Dermis blood vessel endothelial cell (primary cell): ENCODE measurements at regions not wholly inside any gene's neighbourhood (a gene's known extent, or its start where the extent isn't known, plus 50 kb on each side); places are given as distances from the start of the nearest gene placed in this dataset.

ENCODE experiments used
- DNase-seq: peaks from one replicate; pipeline ENCODE4 v3.0.0; 2010

- DNase-seq, result peak; percentile 60
Observed at GRCh38 chrX:11953615-11954014, 184.7 kb upstream of the FRMPD4 start.

GRCh38 chrX:11954176-11954575, 184.1 kb upstream of the FRMPD4 start:
- DNase-seq, result no peak

DNA sequence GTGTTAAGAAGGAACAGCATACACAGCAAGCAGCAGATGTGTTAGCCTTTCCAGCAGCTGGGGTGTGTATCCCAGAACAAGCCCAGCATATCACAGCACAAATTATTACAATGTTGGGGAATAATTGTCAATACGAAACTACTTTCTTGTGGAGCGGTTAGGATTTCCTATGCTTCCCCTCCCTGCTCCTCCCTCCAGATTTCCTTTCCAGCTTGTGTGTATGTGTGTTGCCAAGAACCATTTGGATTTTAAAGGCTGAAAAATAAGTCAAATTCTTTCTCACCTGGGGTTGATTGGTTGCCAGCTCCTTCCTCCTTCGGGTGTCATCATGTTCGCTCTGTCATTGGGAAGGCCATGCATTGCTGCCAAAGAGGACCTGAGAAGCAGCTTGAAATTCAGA, 178.2 kb upstream of the FRMPD4 start:
- peak; percentile 24 for DNase-seq

- peak; percentile 47 for DNase-seq
Observed at GRCh38 chrX:11965436-11965835, 172.8 kb upstream of the FRMPD4 start.

- peak; percentile 32 for DNase-seq
Observed at GRCh38 chrX:11967986-11968869, 170.0 kb upstream of the FRMPD4 start.

DNA sequence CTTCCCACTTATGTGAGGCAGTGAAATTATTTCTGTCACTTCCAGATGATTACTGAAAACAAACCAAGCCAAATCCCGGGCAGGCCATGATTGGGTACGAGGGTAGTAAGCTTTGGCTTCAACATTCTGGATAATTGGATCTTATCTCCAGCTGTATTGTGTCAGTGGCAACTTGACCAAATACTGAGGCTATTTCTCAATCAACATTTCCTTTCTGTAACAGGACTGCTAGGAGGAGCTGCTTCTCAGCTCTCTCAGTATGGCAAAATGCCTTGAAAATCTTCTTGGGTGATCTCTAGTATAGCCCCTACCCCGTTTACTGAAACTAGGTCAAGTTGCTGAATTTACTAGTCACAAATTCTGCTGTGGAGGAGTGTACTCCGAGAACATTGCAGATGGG, 169.3 kb upstream of the FRMPD4 start:
- no peak for DNase-seq

DNA sequence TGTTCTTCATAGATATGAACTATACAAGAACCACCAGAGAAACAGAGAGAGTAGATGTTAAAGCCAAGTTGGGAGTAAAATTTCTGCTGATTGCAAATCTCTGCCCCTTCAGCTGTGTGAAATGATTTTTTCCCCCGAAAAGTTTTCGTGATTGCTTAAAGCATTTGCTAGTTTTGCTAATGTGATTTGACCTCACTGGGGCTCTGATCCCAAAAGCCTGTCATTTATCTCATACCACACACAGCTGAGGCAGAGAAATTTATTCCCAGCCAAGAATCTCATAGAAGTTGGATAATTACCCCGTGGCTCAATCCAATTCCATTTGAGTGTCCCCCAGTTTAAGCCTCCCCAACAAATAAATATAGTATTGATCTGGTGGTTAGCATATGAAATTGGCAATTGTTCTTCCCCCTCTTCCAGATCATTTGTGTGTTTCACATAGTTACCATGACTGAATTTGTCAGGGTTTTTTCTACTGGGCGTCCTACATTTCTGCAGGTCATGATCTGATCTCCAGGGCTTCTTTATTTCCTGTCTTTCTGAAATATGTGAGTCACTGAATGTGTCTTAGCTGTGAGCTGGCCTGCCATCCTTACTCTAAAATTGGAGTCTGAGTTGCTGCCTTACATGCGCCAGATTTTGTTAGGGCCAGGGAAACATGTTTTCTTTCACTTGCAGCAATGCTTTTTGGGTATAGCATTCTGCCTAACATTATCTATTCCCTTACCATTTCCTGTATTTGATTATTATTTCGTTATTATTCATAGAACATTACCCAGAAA, 167.5 kb upstream of the FRMPD4 start:
- peak; percentile 18 for DNase-seq

GRCh38 chrX:11976663-11977062, 161.6 kb upstream of the FRMPD4 start:
- DNase-seq, result no peak

- no peak for DNase-seq
Observed at GRCh38 chrX:11992271-11992670, 146.0 kb upstream of the FRMPD4 start.

DNA sequence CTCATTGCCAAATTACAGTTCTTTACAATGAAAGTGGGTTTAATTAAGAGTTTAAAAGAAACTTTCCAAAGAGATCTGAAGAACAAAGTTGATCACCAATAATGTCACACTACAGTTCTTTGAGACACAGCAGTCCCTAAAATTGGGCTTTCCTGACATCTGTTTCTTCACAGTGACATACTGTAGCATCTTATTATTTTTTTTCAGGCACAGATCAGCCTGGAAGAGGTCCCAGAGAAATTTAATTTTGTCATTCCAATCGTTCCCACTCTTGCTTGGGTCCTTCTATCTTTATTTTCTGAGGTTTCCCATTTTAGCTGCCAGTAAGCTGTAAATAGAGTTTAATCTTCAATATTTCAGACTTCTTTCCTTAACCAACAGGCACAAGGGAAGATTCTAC, 143.1 kb upstream of the FRMPD4 start:
- DNase-seq, result no peak

- no peak for DNase-seq
Observed at GRCh38 chrX:11996810-11997209, 141.5 kb upstream of the FRMPD4 start.

GRCh38 chrX:11998944-11999343, 139.3 kb upstream of the FRMPD4 start:
- peak; percentile 7 for DNase-seq

DNA sequence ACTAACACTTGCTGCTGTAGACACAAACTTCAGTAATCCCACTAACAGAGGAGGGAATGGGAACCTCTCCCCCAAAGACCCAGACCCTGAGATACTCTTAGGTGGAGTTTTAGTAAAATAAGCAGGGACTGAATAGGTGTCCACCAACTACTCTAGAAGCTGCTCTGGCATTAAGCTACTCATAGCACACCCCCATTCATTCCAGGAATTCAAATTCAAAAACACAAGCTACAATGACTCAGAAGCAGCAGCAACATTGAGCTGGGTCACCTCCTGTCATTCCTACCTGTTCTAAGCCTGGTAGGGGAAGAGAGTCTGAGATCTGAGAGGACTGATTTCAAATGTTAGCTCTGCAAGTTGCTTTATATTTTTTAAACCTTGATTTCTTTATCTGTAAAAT, 135.4 kb upstream of the FRMPD4 start:
- no peak for DNase-seq

- DNase-seq, result peak; percentile 24
Observed at GRCh38 chrX:12007881-12008280, 130.4 kb upstream of the FRMPD4 start.

DNA sequence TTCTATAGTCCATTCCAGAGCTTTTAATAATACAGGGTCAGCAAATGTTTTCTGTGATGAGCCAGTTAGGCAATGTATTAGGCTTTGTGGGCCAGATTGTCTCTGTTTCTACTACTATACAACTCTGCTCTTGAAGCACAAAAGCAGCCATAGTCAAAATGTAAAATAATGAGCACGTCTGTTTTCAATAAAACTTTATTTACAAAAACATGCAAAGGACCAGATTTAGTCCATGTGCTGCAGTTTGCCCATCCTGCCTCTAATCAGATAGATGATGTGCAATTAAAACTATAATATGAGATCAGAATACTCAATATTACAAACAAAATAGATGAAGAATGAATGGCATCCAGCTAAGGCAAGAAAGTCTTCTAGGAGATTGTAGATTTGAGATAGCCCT, 127.8 kb upstream of the FRMPD4 start:
- no peak for DNase-seq

DNA sequence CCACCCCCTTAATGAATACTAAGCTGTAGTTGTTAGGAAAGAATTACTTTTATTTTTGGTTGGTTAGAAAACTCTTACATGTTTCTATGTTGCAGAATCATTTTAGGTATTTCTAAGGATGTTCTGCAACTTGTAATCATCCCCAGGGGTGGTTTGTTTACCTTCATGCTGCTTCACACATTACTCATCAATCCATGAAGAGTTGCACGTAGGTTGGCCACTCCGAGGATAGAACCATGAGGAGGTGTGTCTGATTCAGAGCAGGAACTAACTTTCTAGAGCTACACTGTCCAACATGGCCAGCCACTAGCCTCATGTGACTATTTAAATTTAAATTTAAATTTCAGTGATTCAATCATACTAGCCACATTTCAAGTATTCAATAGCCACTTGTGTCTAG, 127.2 kb upstream of the FRMPD4 start:
- DNase-seq, result no peak

DNA sequence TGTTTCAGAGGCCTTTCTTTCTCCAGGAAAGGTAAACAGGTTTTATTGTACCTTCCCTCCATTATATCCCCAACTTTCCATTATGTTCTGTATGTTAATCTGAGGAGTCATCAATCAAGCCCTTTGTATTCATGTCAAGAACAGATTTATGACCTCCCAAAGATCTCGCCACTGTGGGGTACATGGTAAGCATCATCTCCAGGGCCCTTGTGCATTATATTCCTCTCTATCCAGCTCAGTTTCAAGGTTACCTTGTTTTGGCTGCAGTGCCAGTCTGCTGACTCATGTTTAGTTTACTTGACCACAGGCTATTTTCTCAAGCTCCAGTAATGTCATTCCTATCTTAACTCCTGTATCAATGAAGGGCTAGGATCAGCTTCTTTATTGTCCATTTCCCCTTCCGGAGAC, 125.1 kb upstream of the FRMPD4 start:
- DNase-seq, result peak; percentile 20

- no peak for DNase-seq
Observed at GRCh38 chrX:12021698-12022097, 116.6 kb upstream of the FRMPD4 start.

GRCh38 chrX:12026481-12026880, 111.8 kb upstream of the FRMPD4 start:
- DNase-seq, result peak; percentile 62

GRCh38 chrX:12032082-12032481, 106.2 kb upstream of the FRMPD4 start:
- DNase-seq, result no peak

DNA sequence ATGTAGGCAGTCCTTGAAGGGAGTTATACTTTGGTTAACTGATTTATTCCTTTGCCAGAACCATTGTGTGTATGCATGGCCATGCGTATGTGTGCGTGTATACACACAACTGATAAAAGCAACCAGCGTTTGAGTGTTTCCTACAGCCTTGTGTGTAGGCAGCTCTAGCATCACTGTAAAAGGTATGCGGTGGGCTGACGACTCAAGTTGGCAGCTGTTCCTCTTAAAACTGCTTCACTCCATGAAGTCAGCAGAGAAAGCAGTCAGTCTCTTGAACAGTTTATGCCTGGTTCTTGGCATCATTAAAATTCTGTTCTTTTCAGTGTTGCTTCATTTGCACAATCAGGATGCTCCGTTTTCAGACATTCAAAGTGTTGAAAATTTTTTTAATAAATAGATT, 103.5 kb upstream of the FRMPD4 start:
- DNase-seq, result no peak

- no peak for DNase-seq
Observed at GRCh38 chrX:12042615-12043014, 95.7 kb upstream of the FRMPD4 start.

- DNase-seq, result no peak
Observed at GRCh38 chrX:12052109-12052508, 86.2 kb upstream of the FRMPD4 start.

DNA sequence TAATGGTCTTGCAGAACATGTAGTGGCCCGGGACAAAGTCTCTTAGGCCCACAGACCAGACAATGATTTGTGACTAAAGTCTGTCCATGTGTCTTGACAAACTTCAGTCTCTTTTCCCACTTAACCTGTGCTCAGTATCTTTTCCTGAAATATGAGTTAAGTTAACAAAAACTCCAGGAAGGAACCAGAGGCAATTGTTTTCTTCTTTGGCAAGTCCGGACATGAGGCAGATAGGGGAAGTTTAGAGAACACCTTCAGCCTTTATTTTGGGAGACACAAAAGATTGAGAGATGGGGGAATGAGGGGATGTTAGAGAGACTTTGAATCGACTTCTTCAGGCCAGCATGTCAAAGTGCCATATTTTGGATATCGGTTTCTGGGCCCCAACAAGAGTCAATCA, 80.2 kb upstream of the FRMPD4 start:
- DNase-seq, result peak; percentile 0
